Right cardiac atrium (tissue), 5 donors: ENCODE measurements at regions not wholly inside any gene's neighbourhood (a gene's known extent, or its start where the extent isn't known, plus 50 kb on each side); places are given as distances from the start of the nearest gene placed in this dataset.

Experiments used
- ATAC-seq, 2 donors: fragments of 200-7000 bp; cut with Tn5 transposase; one replicate each; pipeline versions ENCODE4 v1.8.0 to v1.9.1; 2020; ENCODE audit warnings: moderate library complexity in 2 of 2, mild to moderate bottlenecking in 1 of 2
- DNase-seq, 3 donors: peaks; one replicate each; pipeline ENCODE4 v3.0.0-alpha.2; 2020
- H3K27ac ChIP-seq: one replicate; pipeline ENCODE4 v1.5.1; 2013; ENCODE audit warnings: mild to moderate bottlenecking, low read length, control low read depth, moderate library complexity
- H3K27me3 ChIP-seq: one replicate; pipeline ENCODE4 v1.6.1; 2013; ENCODE audit not compliant: control insufficient read depth, insufficient read depth
- H3K4me1 ChIP-seq: one replicate; pipeline ENCODE4 v1.6.1; 2013; ENCODE audit warnings: low read length; ENCODE audit not compliant: control insufficient read depth, insufficient read depth
- H3K4me3 ChIP-seq: one replicate; pipeline ENCODE4 v1.5.1; 2013; ENCODE audit warnings: low read length, control low read depth
- H3K9me3 ChIP-seq: one replicate; pipeline ENCODE4 v1.6.1; 2013; ENCODE audit warnings: low read length; ENCODE audit not compliant: control insufficient read depth
- WGBS: extraction: QIAGEN DNeasy Blood & Tissue Kit; methylation state at CpG from one replicate; pipeline ENCODE4 v1.1.7; 2013; 5-methylcytosine and 5-hydroxymethylcytosine counted together
- intact Hi-C, 4 donors: fragments of 100-400 bp; cut with DNase I; formaldehyde crosslinking; loops; one replicate each; pipeline versions ENCODE4 v1.11.0 to v1.14.0; 2022 to 2023
- donor health status: healthy with polysubstance abuse.
- donor health status: DM: no; HTN: yes; CAD: no.
- donor health status: DM: no; HTN: no; CAD: no.
- donor health status: DM: no; HTN: yes; CAD: no; lungs with severe emphysema.
- donor health status: DM: yes; HTN: yes; CAD: no.

DNA sequence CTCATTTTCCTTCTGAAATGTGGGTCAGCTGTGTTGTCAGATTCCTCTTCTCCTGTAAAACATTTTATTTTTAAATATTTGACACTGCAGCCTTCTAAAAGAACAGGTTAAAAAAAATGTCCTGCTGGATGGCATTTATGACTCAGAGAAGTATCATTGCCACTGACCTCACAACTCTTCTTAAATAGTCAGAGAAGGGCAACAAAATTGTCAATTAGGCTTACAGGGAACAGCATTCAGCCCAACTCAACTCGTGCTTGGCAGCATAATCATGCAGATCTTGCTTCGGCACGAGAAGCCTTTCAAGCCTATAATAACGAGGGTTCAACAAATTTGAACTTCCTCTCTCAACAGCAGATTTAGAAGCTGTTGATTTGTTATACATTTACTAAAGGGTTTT, 296.7 kb upstream of the DACH1 start:
- H3K4me1 ChIP-seq = no peaks in the 10 kb centered on the region
- H3K9me3 ChIP-seq = no peaks in the 10 kb centered on the region
- intact Hi-C loops = no loop called here
- no peak for ATAC-seq
- no peaks in the 10 kb centered on the region for H3K27me3 ChIP-seq
- WGBS = 62% methylated on average over 4 of the region's 4 CpGs
- no peak overlapping the region for H3K4me3 ChIP-seq
- H3K27ac ChIP-seq = no peak overlapping the region
- DNase-seq = no peak

DNA sequence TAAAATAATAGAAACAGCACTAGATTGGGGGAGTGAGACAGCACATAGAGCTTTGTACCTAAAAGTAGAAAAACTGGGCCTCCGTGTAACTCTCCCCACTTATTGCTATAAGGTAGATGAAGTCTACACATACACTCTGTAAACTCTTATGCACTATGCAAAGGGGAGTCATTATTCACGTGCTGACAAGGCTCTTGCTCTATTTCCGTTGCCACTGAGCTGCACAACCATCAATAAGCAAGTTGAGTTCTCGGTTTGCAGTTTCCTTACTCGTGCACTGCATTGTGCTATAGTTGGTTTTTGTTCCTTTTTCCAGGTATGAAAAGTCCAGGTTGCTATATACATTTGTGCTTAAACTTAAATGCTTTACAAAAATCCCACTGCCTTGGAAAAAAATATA, 294.0 kb upstream of the DACH1 start:
- no peaks in the 10 kb centered on the region for H3K27me3 ChIP-seq
- intact Hi-C loops = no loop called here
- ATAC-seq = no peak
- no peak for DNase-seq
- H3K4me3 ChIP-seq = no peak overlapping the region
- no peaks in the 10 kb centered on the region for H3K9me3 ChIP-seq
- no peaks in the 10 kb centered on the region for H3K4me1 ChIP-seq
- no peak overlapping the region for H3K27ac ChIP-seq
- WGBS = 81% methylated on average over 5 of the region's 5 CpGs

DNA sequence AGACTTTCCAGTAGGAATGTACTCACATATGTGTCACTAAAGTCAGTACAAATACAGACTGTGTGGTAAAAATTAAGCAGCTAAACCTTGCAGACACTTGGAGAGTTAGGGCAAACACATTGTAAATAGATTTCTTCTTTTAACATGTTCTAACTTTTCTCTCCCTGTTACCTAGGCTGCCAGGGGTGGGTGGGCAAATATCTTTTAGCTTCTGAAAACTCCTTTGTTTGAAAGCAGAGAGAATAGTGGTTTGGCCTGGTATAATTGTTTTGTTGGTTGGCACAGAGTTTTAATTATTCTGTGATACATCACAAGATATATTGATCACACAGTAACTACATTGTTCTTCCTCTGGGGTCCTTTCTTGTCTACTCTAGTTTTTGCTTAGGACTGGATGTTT, 289.8 kb upstream of the DACH1 start:
- Histone ChIP-seq H3K27ac (no peak overlapping the region), H3K4me3 (no peak overlapping the region), H3K9me3 (no peaks in the 10 kb centered on the region), H3K27me3 (no peaks in the 10 kb centered on the region), H3K4me1 (no peaks in the 10 kb centered on the region)
- intact Hi-C loops = loop anchor here in 1 of 4 donors (2.0 kb wide), 1 partner anchor 20 kb away; no protein-coding TSS in a partner anchor
- no peak for DNase-seq
- no peak for ATAC-seq

DNA sequence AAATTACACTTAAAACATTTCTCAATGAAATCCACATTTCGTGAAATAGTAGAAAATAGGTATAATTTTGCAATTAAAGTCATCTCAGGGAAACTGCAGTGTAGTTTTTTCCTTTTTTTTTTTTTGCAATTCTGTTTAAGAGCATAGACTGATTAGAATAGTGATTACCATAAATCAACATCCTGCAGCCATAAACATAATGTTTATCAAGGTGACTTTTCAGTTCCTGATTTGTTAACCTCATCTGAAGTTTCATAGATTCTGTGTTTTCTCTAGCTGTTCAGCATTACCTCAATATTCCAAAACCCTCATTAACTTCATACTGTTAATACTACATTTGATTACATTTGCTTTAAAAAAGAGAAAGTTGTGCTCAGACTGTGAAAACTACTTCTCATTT, 286.3 kb upstream of the DACH1 start:
- Histone ChIP-seq H3K27me3 (no peaks in the 10 kb centered on the region), H3K4me1 (no peaks in the 10 kb centered on the region), H3K4me3 (no peak overlapping the region), H3K9me3 (no peaks in the 10 kb centered on the region), H3K27ac (no peak overlapping the region)
- DNase-seq = no peak
- 99% methylated on average over 1 of the region's 1 CpG for WGBS
- intact Hi-C loops = no loop called here
- ATAC-seq = no peak

DNA sequence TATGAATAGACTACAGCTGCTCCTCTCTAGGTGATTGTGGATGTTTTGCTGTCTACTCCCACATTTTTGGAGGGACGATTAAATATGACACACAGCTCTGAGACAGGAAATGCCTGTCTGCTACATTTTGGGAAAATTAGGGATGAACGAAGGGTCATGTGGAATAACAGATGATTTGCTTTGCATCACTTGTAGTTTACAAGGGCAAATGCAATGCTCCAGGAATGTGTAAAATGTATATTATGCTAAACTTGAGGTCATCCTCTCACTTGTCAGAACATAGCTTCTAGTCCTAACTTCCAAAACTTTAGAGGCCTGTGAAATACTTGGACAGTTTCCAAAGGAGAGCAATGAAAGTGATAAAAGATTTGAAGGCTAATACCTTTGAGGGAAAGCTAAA, 284.2 kb upstream of the DACH1 start:
- 16% methylated on average over 2 of the region's 2 CpGs for WGBS
- ATAC-seq (no peak), DNase-seq (no peak)
- H3K27ac ChIP-seq = no peak overlapping the region
- H3K27me3 ChIP-seq = no peaks in the 10 kb centered on the region
- no peak overlapping the region for H3K4me3 ChIP-seq
- H3K9me3 ChIP-seq = no peaks in the 10 kb centered on the region
- intact Hi-C loops = no loop called here
- no peaks in the 10 kb centered on the region for H3K4me1 ChIP-seq

DNA sequence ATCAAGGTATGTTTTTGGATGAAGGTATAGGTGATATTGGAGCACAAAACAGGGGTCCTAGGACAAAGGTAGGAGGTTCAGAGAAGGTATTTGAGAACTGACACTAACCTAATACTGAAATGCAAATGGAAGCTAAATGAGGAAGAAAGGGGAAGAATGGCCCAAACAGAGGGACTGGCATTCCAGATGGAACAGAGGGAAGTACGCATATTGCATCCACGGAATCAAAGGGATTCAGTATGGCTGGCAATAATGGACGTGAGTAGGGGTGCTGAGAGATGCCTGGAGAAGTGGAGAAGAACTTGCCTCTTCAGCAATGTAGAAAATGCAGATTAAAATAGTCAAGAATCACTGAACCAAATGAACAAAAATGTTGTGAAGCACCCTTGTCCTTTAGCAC, 283.5 kb upstream of the DACH1 start:
- Histone ChIP-seq H3K9me3 (no peaks in the 10 kb centered on the region), H3K27me3 (no peaks in the 10 kb centered on the region), H3K27ac (no peak overlapping the region), H3K4me3 (no peak overlapping the region), H3K4me1 (no peaks in the 10 kb centered on the region)
- no peak for ATAC-seq
- DNase-seq = no peak
- WGBS = 84% methylated on average over 3 of the region's 3 CpGs
- intact Hi-C loops = no loop called here

DNA sequence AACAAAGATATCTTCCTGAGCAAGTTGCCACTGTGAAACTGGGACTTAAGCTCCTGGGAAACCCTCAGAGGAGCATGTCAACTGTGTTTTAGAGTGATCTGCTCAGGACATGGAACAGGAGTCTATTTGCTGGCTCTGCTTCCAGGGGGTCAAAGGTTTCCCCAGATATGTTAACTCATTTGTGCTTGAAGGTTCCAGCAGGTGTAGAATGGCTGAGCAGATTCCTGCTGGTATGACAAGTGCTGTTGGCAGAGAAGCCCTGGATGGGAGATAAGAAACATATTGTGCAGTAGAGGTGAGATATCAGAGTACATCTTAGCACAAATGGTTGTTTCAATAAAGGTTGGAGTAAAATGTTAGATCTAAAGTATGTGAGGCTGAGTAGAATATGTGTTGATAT, 282.7 kb upstream of the DACH1 start:
- DNase-seq (no peak), ATAC-seq (no peak)
- intact Hi-C loops = no loop called here
- Histone ChIP-seq H3K27me3 (no peaks in the 10 kb centered on the region), H3K9me3 (no peaks in the 10 kb centered on the region), H3K4me3 (no peak overlapping the region), H3K4me1 (no peaks in the 10 kb centered on the region), H3K27ac (no peak overlapping the region)

DNA sequence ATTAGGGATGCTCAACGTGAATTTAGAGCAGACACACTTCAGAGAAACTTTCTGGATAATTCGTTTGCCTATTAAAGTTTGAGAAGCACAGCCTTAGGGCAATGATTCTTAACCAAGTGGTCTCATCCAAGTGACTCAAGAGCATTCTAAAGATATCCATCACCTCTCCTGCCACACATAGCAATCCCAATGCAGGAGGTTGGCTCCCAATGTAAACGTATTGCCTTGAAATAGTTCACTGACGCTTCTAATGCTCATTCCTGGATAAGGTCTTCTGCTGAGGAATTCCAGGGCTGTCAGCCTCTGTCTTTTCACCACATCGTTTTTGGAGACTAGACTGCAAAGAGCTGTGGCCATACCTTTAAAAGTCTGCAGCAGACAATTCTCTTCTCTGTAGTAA, 279.8 kb upstream of the DACH1 start:
- intact Hi-C loops = no loop called here
- ATAC-seq = no peak
- Histone ChIP-seq H3K4me3 (no peak overlapping the region), H3K4me1 (no peaks in the 10 kb centered on the region), H3K27ac (no peak overlapping the region), H3K9me3 (no peaks in the 10 kb centered on the region), H3K27me3 (no peaks in the 10 kb centered on the region)
- 69% methylated on average over 5 of the region's 5 CpGs for WGBS
- DNase-seq = no peak

DNA sequence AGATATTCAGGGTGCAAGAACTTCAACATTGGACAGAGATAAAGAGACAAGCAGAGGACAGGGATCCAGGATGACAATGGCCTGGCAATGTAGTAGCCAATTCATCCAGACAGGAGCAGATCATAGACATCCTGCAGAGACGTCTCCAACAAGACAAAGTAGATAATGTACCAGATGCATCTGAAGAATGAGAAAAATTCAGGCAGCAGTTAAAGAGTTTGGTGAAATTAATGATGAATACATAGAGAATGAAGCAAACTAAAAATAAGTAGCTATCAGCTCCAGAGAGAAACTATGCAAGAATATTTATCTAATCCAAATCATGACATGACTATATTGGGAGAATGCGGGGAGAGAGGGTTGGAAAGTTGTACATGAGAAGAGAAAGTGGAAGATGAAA, 278.4 kb upstream of the DACH1 start:
- no peak for ATAC-seq
- Histone ChIP-seq H3K27me3 (no peaks in the 10 kb centered on the region), H3K4me1 (no peaks in the 10 kb centered on the region), H3K4me3 (no peak overlapping the region), H3K9me3 (no peaks in the 10 kb centered on the region), H3K27ac (no peak overlapping the region)
- 58% methylated on average over 2 of the region's 2 CpGs for WGBS
- no peak for DNase-seq
- intact Hi-C loops = no loop called here

DNA sequence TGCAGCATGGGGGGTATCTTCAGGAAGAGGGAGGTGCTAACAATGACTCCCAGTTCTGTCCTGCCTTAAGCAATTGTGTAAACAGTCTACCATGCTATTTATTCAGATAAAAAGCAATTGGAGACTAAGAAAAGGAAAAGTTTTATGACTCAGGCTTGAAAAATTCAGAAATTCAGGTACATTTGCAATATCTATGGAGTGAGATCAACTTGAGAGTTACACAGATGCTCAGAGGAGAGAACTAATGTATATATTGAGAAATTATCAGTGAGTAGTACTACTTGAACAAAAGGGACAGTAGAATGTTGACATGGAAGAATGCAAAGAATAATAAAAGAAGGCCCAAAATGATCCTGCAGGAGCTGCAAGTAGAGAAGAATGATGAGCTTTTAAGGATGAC, 277.6 kb upstream of the DACH1 start:
- H3K4me3 ChIP-seq = no peak overlapping the region
- H3K4me1 ChIP-seq = no peaks in the 10 kb centered on the region
- intact Hi-C loops = no loop called here
- ATAC-seq (no peak), DNase-seq (no peak)
- no peaks in the 10 kb centered on the region for H3K27me3 ChIP-seq
- no peak overlapping the region for H3K27ac ChIP-seq
- no peaks in the 10 kb centered on the region for H3K9me3 ChIP-seq

DNA sequence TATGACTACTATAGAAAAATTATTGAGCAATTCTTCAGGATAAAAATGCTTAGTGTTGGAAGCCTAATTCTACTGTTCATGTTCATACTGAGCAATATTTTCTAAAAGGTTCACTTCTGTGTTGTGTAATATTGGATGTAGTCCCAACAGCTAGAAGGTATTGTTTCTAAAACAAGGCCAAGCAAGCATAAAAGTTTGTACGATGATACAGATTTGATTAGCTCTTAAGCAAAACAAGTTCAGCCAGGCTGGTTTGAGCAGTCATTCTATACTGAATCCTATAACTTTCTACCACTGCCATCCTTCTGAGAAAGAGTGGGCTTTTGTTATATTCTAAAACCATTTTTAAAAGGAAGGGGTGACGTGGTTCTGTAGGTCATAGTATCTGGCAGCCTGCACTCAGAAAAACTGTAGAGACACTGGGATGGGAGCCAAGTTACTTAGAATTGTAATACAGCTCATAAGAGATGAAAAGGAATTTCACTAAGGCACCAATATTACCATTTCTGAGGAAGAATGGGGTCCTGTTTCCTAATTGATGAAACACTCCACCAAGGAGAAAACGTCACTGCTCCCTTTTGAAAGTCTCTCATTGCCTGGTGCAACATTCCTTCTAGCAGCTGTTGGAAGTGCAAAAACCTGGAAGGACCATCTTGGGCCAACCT, 275.0 kb upstream of the DACH1 start:
- intact Hi-C loops = no loop called here
- H3K4me3 ChIP-seq = no peak overlapping the region
- H3K27ac ChIP-seq = no peak overlapping the region
- no peak for DNase-seq
- H3K4me1 ChIP-seq = no peaks in the 10 kb centered on the region
- 31% methylated on average over 3 of the region's 3 CpGs for WGBS
- H3K27me3 ChIP-seq = no peaks in the 10 kb centered on the region
- ATAC-seq = no peak
- no peaks in the 10 kb centered on the region for H3K9me3 ChIP-seq

DNA sequence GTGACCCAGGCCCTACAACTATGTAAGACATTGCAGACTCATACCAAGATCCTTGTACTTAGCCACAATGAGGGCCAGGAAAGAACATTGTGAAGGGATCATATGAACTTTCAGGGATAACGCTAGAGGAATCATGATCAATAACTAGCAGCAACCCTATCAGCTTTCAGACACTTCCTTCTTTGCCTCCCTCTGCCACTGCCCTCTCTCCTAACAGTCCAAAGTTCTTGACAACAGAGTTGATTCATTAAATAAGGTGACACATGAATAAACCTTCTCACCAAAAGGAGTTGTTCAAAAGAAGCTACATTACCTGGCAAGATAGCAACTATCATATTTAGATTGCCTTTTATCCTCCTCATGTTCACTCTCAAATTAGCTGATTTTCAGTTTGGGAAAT, 272.2 kb upstream of the DACH1 start:
- intact Hi-C loops = no loop called here
- 51% methylated on average over 1 of the region's 1 CpG for WGBS

More for the DNA sequence above, 272.2 kb upstream of the DACH1 start:
- Histone ChIP-seq H3K27me3 (no peaks in the 10 kb centered on the region), H3K9me3 (no peaks in the 10 kb centered on the region), H3K27ac (no peak overlapping the region), H3K4me3 (no peak overlapping the region), H3K4me1 (no peaks in the 10 kb centered on the region)
- no peak for ATAC-seq
- no peak for DNase-seq
